Lower leg skin (tissue), 4 donors: ENCODE measurements at regions not wholly inside any gene's neighbourhood (a gene's known extent, or its start where the extent isn't known, plus 50 kb on each side); places are given as distances from the start of the nearest gene placed in this dataset.

Source experiments
- DNase-seq, 2 donors: peaks; one replicate each; pipeline ENCODE4 v3.0.0-alpha.2; 2019; ENCODE audit warnings: low spot score in 2 of 2
- H3K4me3 ChIP-seq: fragments of 200-600 bp; sonication (generic); 2 replicates; pipeline ENCODE4 v1.5.1; 2017; ENCODE audit warnings: mild to moderate bottlenecking, low read depth; ENCODE audit not compliant: poor library complexity, severe bottlenecking
- POLR2A ChIP-seq, 2 donors: fragments of 450-650 bp; IDR thresholded peaks; one replicate each; pipeline ENCODE4 v1.6.1; 2016 to 2017; ENCODE audit warnings: antibody characterized with exemption in 2 of 2, mild to moderate bottlenecking in 1 of 2, moderate library complexity in 1 of 2
- WGBS, 2 donors: methylation state at CpG; one replicate each; pipeline ENCODE4 v1.1.5; 2018; 5-methylcytosine and 5-hydroxymethylcytosine counted together
- intact Hi-C: fragments of 100-400 bp; cut with DNase I; formaldehyde crosslinking; loops from one replicate; pipeline ENCODE4 v1.15.0; 2023; ENCODE audit warnings: low total_unique reads
- TF ChIP-seq, protein P1 (sequence below), 3 donors: fragments of 450-650 bp; IDR thresholded peaks; one replicate each; pipeline ENCODE4 v1.5.1; 2016; ENCODE audit warnings: antibody characterized with exemption in 3 of 3, mild to moderate bottlenecking in 3 of 3, moderate library complexity in 2 of 3

DNA sequence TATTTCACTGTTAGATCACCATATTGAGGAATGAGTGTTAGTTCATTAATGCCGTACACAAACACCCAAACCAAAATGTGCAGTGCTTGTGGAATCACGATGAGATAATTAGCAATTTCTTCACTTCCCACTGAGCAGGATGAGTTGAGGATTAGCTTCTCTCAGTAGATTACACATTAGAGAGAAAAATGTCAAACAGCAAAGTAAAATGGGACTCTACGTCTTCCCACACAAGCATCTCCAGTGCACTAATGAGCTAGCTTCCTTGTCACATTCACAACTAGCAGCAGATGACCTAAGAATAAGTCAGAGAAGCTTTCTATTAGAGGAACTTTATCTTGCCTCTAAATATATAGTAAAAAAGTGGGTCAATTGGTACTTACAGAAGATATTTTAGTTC is 926.9 kb downstream of the TSN start:
- no peak for DNase-seq
- no peak overlapping the region for H3K4me3 ChIP-seq
- intact Hi-C loops, result no loop called here
- WGBS, 2 donors, result 69 to 78% methylated on average over 3 of the region's 3 CpGs
- TF ChIP-seq, protein P1, sequence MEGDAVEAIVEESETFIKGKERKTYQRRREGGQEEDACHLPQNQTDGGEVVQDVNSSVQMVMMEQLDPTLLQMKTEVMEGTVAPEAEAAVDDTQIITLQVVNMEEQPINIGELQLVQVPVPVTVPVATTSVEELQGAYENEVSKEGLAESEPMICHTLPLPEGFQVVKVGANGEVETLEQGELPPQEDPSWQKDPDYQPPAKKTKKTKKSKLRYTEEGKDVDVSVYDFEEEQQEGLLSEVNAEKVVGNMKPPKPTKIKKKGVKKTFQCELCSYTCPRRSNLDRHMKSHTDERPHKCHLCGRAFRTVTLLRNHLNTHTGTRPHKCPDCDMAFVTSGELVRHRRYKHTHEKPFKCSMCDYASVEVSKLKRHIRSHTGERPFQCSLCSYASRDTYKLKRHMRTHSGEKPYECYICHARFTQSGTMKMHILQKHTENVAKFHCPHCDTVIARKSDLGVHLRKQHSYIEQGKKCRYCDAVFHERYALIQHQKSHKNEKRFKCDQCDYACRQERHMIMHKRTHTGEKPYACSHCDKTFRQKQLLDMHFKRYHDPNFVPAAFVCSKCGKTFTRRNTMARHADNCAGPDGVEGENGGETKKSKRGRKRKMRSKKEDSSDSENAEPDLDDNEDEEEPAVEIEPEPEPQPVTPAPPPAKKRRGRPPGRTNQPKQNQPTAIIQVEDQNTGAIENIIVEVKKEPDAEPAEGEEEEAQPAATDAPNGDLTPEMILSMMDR (IDR thresholded peaks at IDR 0.05), result no peak
- TF ChIP-seq POLR2A (IDR thresholded peaks at IDR 0.05), result no peak

DNA sequence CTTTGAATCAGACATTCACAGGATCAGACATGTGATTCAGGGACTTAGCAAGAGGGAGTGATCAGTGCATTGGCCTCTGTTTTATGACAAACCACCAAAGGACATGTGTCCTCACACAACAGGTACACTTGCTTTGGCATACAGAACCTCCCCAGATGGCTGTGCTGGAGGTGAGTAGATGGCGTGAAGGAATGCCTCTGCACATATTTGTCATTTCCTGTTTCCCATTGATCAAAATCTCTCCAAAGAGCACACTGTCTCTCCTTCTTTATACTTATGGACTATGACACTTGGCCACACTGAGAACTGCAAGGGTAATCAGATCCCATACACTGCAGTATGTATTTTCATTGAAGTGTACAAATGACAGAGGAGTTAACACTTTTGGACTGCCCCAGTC is 927.6 kb downstream of the TSN start:
- intact Hi-C loops, result no loop called here
- H3K4me3 ChIP-seq, result no peak overlapping the region
- no peak for DNase-seq
- TF ChIP-seq, protein P1 (IDR thresholded peaks at IDR 0.05), result no peak
- no peak for TF ChIP-seq POLR2A (IDR thresholded peaks at IDR 0.05)
- 77 to 83% methylated on average over 1 of the region's 1 CpG for WGBS, 2 donors

DNA sequence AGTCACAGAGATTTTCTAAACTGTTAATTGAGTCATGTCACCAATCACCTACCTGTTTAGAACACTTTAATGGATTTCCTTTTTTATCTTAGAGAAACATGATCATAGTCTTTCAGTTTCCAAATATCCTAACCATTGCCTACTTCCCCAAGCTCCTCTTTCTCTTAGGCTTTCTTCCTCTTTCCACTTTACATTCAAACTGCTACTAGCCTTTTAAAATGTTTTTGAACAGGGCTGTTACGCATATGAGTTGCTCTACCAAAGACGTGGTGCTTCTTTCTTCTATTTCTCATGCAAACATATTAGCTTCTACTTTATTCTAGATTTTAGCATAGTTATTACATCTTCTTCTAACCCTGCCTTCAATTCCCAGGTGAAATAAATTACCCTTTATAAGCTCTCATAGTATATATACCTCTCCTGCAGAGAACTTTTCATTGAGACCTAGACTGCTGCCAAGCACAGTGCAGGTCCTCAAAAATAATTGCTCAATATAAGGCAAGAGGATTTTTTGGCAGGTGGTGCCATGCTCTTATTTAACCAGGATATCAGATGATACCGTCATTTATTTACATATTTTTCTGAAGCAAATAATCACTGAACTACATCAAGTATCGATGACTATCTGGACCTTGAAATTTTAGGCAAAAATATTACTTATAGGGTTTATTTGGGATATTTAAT is 937.1 kb downstream of the TSN start:
- 78 to 86% methylated on average over 4 of the region's 4 CpGs for WGBS, 2 donors
- TF ChIP-seq POLR2A (IDR thresholded peaks at IDR 0.05), result no peak
- TF ChIP-seq, protein P1 (IDR thresholded peaks at IDR 0.05), result no peak
- H3K4me3 ChIP-seq, result no peak overlapping the region
- DNase-seq, result no peak
- intact Hi-C loops, result no loop called here

DNA sequence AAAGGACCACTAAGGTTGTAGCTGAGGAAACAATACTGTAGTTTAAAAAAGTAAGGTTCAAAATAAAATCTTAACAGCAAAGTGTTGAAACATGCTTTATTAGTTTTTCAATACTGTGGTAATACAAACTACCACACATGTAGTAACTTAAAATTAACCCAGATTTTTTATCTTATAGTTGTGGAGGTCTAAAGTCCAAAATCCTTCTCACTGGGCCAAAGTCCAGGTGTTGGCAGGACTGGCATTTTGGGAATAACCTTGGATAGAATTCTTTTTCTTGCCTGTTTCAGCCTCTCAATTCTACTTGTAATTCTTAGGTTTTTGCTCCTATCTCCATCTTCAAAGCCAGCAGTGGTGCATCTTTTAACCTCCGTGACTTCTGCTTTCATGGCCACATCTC is 942.0 kb downstream of the TSN start:
- intact Hi-C loops, result no loop called here
- 78 to 100% methylated on average over 1 of the region's 1 CpG for WGBS, 2 donors
- TF ChIP-seq, protein P1 (IDR thresholded peaks at IDR 0.05), result no peak
- TF ChIP-seq POLR2A (IDR thresholded peaks at IDR 0.05), result no peak
- no peak overlapping the region for H3K4me3 ChIP-seq
- no peak for DNase-seq

DNA sequence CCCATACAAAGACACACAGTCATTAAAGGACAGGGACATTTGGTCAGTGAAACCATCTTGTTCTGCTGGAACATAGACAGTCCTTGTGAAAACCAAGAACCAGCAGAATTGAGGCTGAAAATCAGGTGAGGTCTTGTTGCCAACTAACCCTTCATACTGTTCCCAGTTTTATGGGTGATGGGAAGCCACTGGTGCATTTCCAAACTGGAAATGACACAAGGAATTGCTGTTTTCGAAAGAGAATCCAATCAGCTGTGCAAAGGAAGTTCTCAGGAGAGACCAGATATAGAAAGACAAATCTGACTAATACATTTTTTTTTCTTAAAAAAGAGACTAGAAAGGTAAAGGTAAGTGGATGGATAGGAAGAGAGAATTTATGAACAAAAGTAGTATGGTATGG is 948.2 kb downstream of the TSN start:
- 72 to 81% methylated on average over 1 of the region's 1 CpG for WGBS, 2 donors
- TF ChIP-seq, protein P1 (IDR thresholded peaks at IDR 0.05), result no peak
- no peak for TF ChIP-seq POLR2A (IDR thresholded peaks at IDR 0.05)
- intact Hi-C loops, result no loop called here
- DNase-seq, result no peak
- no peak overlapping the region for H3K4me3 ChIP-seq

DNA sequence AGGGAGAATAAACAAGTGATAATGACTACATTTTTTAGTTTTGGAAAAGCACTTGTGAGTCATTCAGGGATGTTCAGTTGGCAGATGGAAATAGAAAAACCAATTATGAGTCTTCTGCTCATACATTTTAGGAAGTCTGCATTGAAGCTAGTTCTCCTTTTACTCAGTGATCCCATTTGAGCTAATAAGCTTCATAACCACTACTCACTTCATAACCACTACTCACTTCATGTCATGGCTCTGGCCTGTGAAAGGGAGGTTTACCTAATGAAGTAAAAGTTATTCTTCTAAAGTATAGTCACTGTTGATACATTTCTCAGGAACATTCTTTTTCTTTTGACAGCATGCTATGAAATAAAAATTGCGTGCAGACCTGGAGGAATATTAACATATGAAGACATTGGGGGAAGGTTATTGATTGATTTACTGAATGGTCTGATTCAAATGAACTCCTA is 948.7 kb downstream of the TSN start:
- intact Hi-C loops, result no loop called here
- no peak for DNase-seq
- 76 to 90% methylated on average over 1 of the region's 1 CpG for WGBS, 2 donors

More for the DNA sequence above, 948.7 kb downstream of the TSN start:
- H3K4me3 ChIP-seq, result no peak overlapping the region
- TF ChIP-seq, protein P1 (IDR thresholded peaks at IDR 0.05), result no peak
- no peak for TF ChIP-seq POLR2A (IDR thresholded peaks at IDR 0.05)
